ENCODE measurements at regions not wholly inside any gene's neighbourhood (a gene's known extent, or its start where the extent isn't known, plus 50 kb on each side); places are given as distances from the start of the nearest gene placed in this dataset.

DNA sequence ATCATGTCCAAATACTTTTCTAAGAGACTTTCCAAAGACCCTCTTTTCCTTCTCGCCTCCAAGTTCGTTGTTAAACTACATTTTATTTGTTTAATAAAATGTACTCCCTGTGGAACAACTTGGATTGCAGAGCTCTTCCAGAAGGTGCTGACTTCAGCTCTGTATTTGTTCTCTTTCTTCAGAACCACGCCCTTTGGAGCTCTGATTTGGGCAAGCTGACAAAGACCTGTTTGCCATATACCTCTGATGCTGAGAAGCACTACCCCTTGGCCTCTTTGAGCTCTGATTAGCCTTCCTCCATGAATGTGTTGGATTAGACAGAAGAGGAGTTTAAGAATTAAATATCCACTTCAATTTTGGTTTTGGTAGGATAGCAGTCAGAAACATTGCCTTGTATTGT lies 815.1 kb upstream of the POU3F4 start:
- no peak for FAIRE-seq
- WGBS (ENCODE audit: insufficient coverage, insufficient replicate concordance, low lambda C conversion rate, missing lambda C conversion rate): 15% methylated on average over 3 of the region's 3 CpGs
- Histone ChIP-seq H3K4me1 (ENCODE audit: control insufficient read depth, insufficient read depth, low read length) (no peaks in the 10 kb centered on the region), H3K79me2 (ENCODE audit: control insufficient read depth, insufficient read depth, low read length) (no peaks in the 10 kb centered on the region), H3K27me3 (replicated peaks in 1 of 2; ENCODE audit: control insufficient read depth in 2 of 2, insufficient read depth in 2 of 2, low read length in 1 of 2) (no peaks in the 10 kb centered on the region), H3K9ac (ENCODE audit: control insufficient read depth, insufficient read depth, low read length) (no peak overlapping the region), H3K27ac (ENCODE audit: control insufficient read depth, insufficient read depth) (no peak overlapping the region), H3K4me2 (ENCODE audit: control insufficient read depth, insufficient read depth) (no peak overlapping the region), H3K9me3 (replicated peaks; ENCODE audit: control insufficient read depth, insufficient read depth, low read length) (no peaks in the 10 kb centered on the region), H4K20me1 (ENCODE audit: control insufficient read depth, insufficient read depth) (no peaks in the 10 kb centered on the region), H3K36me3 (ENCODE audit: control insufficient read depth in 2 of 2, insufficient read depth in 2 of 2, low read length in 1 of 2) (no peaks in the 10 kb centered on the region), H2AFZ (ENCODE audit: control insufficient read depth, low read depth, low read length) (no peak overlapping the region), H3K4me3 (no peak overlapping the region)
- ChIA-PET RAD21 (ENCODE audit: unreplicated experiment) (no interaction called here), POLR2A (no interaction called here), SMC1A (ENCODE audit: uncharacterized antibody, unreplicated experiment) (interaction anchor here (1.1 to 2.7 kb wide), 2 partner anchors 8 to 13 kb away, joined by 3 to 8 read pairs; no protein-coding TSS in a partner anchor), CTCF (interaction anchor here (0.6 kb wide), 1 partner anchor 28 kb away, joined by 3 read pairs; no protein-coding TSS in a partner anchor)
- no peak for TF ChIP-seq LARP7 (IDR thresholded peaks at IDR 0.05)
- no peak for TF ChIP-seq NKRF (conservative IDR thresholded peaks at IDR 0.05)
- no peak for TF ChIP-seq SREBF1 (IDR thresholded peaks at IDR 0.05; ENCODE audit: low read length)
- no peak for TF ChIP-seq CHD1 (IDR thresholded peaks at IDR 0.05; ENCODE audit: low read depth, low read length)
- no peak for TF ChIP-seq NFIC (IDR thresholded peaks at IDR 0.05; ENCODE audit: low read depth, low read length)
- TF ChIP-seq ZNF384 (IDR thresholded peaks at IDR 0.05; ENCODE audit: borderline replicate concordance, low read depth, low read length): no peak
- no peak for TF ChIP-seq CBX5 (IDR thresholded peaks at IDR 0.05; ENCODE audit: low read depth)
- no peak for TF ChIP-seq IKZF1 (conservative IDR thresholded peaks at IDR 0.05)
- TF ChIP-seq, protein P1, sequence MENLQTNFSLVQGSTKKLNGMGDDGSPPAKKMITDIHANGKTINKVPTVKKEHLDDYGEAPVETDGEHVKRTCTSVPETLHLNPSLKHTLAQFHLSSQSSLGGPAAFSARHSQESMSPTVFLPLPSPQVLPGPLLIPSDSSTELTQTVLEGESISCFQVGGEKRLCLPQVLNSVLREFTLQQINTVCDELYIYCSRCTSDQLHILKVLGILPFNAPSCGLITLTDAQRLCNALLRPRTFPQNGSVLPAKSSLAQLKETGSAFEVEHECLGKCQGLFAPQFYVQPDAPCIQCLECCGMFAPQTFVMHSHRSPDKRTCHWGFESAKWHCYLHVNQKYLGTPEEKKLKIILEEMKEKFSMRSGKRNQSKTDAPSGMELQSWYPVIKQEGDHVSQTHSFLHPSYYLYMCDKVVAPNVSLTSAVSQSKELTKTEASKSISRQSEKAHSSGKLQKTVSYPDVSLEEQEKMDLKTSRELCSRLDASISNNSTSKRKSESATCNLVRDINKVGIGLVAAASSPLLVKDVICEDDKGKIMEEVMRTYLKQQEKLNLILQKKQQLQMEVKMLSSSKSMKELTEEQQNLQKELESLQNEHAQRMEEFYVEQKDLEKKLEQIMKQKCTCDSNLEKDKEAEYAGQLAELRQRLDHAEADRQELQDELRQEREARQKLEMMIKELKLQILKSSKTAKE (IDR thresholded peaks at IDR 0.05; ENCODE audit: low read depth, poor library complexity, severe bottlenecking): no peak
- no peak for TF ChIP-seq BRCA1 (IDR thresholded peaks at IDR 0.05; ENCODE audit: low read depth, low read length)
- no peak for TF ChIP-seq NFXL1 (IDR thresholded peaks at IDR 0.05; ENCODE audit: borderline replicate concordance)
- no peak for TF ChIP-seq CREB1 (IDR thresholded peaks at IDR 0.05; ENCODE audit: low read depth)
- TF ChIP-seq POLR2AphosphoS5 (IDR thresholded peaks at IDR 0.05; ENCODE audit: low read length): no peak
- no peak for TF ChIP-seq MLLT1 (IDR thresholded peaks at IDR 0.05)
- no peak for TF ChIP-seq MEF2A (IDR thresholded peaks at IDR 0.05; ENCODE audit: insufficient read depth, low read depth, low read length)
- no peak for TF ChIP-seq IRF3 (IDR thresholded peaks at IDR 0.05)
- no peak for TF ChIP-seq NRF1 (conservative IDR thresholded peaks at IDR 0.05; ENCODE audit: low read depth, low read length)
- BruUV-seq (replicated peaks): no TSS peak
- in situ Hi-C loops (cut with MboI) (no loop called here), intact Hi-C loops (cut with micrococcal nuclease; ENCODE audit: unreplicated experiment) (no loop called here)
- no peak for ATAC-seq
- no peak for DNase-seq (ENCODE audit: low read depth, low spot score)
